Neural cell (in vitro differentiated cells): ENCODE measurements at regions not wholly inside any gene's neighbourhood (a gene's known extent, or its start where the extent isn't known, plus 50 kb on each side); places are given as distances from the start of the nearest gene placed in this dataset.

Source experiments
- EP300 ChIP-seq: fragments of 450-650 bp; conservative IDR thresholded peaks from 2 replicates; pipeline ENCODE4 v1.6.1; 2014; ENCODE audit warnings: antibody characterized with exemption, mild to moderate bottlenecking, moderate library complexity; ENCODE audit not compliant: poor library complexity, severe bottlenecking
- EZH2 ChIP-seq: fragments of 200-600, 300-800 bp; shearing (Covaris generic), sonication (generic); IDR thresholded peaks from 2 replicates; pipeline ENCODE4 v1.6.1; 2014; ENCODE audit warnings: antibody characterized with exemption, low read length, borderline replicate concordance, mild to moderate bottlenecking; ENCODE audit not compliant: insufficient read depth, poor library complexity, severe bottlenecking
- MXI1 ChIP-seq: fragments of 450-650 bp; conservative IDR thresholded peaks from 2 replicates; pipeline ENCODE4 v1.6.1; 2014; ENCODE audit warnings: antibody characterized with exemption, mild to moderate bottlenecking; ENCODE audit not compliant: poor library complexity, severe bottlenecking
- TF ChIP-seq, protein P1 (sequence below): fragments of 450-650 bp; IDR thresholded peaks from 2 replicates; pipeline ENCODE4 v1.5.1; 2014; ENCODE audit warnings: antibody characterized with exemption, mild to moderate bottlenecking, moderate library complexity; ENCODE audit not compliant: poor library complexity, severe bottlenecking
- TF ChIP-seq, protein P2 (sequence below): IDR thresholded peaks from 2 replicates; pipeline ENCODE4 v1.6.1; 2012; ENCODE audit warnings: borderline replicate concordance

DNA sequence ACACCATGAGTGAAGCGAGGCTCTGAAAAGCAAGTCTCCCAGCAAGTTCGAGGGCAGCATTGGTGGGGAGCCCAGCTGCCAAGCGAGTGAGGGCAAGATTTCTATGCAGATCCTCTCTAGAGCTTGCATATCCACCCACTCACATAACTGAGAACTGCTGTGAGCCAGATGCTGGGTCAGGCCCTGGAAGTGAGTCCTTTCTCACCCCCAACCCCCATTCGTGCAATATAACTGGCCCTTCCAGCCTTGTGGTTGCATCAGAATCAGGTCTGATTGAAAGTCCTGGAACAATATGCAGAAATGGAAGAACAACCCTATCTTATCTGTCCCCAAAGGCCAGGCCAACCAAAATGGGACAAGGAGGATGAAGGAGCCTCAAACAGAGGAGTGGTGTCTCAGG lies 146.6 kb downstream of the IRX5 start:
- TF ChIP-seq, protein P1, sequence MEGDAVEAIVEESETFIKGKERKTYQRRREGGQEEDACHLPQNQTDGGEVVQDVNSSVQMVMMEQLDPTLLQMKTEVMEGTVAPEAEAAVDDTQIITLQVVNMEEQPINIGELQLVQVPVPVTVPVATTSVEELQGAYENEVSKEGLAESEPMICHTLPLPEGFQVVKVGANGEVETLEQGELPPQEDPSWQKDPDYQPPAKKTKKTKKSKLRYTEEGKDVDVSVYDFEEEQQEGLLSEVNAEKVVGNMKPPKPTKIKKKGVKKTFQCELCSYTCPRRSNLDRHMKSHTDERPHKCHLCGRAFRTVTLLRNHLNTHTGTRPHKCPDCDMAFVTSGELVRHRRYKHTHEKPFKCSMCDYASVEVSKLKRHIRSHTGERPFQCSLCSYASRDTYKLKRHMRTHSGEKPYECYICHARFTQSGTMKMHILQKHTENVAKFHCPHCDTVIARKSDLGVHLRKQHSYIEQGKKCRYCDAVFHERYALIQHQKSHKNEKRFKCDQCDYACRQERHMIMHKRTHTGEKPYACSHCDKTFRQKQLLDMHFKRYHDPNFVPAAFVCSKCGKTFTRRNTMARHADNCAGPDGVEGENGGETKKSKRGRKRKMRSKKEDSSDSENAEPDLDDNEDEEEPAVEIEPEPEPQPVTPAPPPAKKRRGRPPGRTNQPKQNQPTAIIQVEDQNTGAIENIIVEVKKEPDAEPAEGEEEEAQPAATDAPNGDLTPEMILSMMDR, result no peak
- TF ChIP-seq, protein P2, sequence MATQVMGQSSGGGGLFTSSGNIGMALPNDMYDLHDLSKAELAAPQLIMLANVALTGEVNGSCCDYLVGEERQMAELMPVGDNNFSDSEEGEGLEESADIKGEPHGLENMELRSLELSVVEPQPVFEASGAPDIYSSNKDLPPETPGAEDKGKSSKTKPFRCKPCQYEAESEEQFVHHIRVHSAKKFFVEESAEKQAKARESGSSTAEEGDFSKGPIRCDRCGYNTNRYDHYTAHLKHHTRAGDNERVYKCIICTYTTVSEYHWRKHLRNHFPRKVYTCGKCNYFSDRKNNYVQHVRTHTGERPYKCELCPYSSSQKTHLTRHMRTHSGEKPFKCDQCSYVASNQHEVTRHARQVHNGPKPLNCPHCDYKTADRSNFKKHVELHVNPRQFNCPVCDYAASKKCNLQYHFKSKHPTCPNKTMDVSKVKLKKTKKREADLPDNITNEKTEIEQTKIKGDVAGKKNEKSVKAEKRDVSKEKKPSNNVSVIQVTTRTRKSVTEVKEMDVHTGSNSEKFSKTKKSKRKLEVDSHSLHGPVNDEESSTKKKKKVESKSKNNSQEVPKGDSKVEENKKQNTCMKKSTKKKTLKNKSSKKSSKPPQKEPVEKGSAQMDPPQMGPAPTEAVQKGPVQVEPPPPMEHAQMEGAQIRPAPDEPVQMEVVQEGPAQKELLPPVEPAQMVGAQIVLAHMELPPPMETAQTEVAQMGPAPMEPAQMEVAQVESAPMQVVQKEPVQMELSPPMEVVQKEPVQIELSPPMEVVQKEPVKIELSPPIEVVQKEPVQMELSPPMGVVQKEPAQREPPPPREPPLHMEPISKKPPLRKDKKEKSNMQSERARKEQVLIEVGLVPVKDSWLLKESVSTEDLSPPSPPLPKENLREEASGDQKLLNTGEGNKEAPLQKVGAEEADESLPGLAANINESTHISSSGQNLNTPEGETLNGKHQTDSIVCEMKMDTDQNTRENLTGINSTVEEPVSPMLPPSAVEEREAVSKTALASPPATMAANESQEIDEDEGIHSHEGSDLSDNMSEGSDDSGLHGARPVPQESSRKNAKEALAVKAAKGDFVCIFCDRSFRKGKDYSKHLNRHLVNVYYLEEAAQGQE, result no peak
- TF ChIP-seq EP300, result no peak
- no peak for TF ChIP-seq MXI1
- TF ChIP-seq EZH2, result no peak
